Panc1 (cell line): ENCODE measurements at regions not wholly inside any gene's neighbourhood (a gene's known extent, or its start where the extent isn't known, plus 50 kb on each side); places are given as distances from the start of the nearest gene placed in this dataset.

Source experiments
- CTCF ChIP-seq: fragments of 450-650 bp; IDR thresholded peaks from 2 replicates; pipeline ENCODE4 v1.5.1; 2017; ENCODE audit warnings: mild to moderate bottlenecking
- POLR2AphosphoS5 ChIP-seq: IDR thresholded peaks from 2 replicates; pipeline ENCODE4 v1.6.1; 2012; ENCODE audit warnings: mild to moderate bottlenecking, low read depth, low read length, moderate library complexity
- REST ChIP-seq, 2 experiments: IDR thresholded peaks; 2 replicates each; pipeline ENCODE4 v1.6.1; 2011 to 2012; ENCODE audit warnings: low read depth in 2 of 2, control low read depth in 1 of 2, low read length in 1 of 2, mild to moderate bottlenecking in 1 of 2, moderate library complexity in 1 of 2; ENCODE audit not compliant: insufficient read depth in 1 of 2
- SIN3A ChIP-seq: IDR thresholded peaks from 2 replicates; pipeline ENCODE4 v1.6.1; 2012; ENCODE audit warnings: low read depth, mild to moderate bottlenecking, low read length, moderate library complexity, borderline replicate concordance; ENCODE audit not compliant: insufficient read depth
- TCF7L2 ChIP-seq: IDR thresholded peaks from 2 replicates; pipeline ENCODE4 v1.6.1; 2011; ENCODE audit warnings: mild to moderate bottlenecking, low read depth, low read length, inconsistent platforms

GRCh38 chr10:45197816-45198485, 117.5 kb downstream of the OR13A1 start:
- TF ChIP-seq POLR2AphosphoS5: no peak
- TF ChIP-seq CTCF: no peak
- no peak for TF ChIP-seq SIN3A
- TF ChIP-seq REST (IDR thresholded peaks at IDR 0.05; ENCODE audit: insufficient read depth in 1 of 2, low read depth in 2 of 2, low read length in 1 of 2): no peak
- no peak for TF ChIP-seq TCF7L2
